ENCODE measurements at regions not wholly inside any gene's neighbourhood (a gene's known extent, or its start where the extent isn't known, plus 50 kb on each side); places are given as distances from the start of the nearest gene placed in this dataset.
"Not testable (repeated sequence)": the region's sequence is repeated elsewhere in the genome, so short reads cannot be mapped to it uniquely, and the experiment has no call there.

DNA sequence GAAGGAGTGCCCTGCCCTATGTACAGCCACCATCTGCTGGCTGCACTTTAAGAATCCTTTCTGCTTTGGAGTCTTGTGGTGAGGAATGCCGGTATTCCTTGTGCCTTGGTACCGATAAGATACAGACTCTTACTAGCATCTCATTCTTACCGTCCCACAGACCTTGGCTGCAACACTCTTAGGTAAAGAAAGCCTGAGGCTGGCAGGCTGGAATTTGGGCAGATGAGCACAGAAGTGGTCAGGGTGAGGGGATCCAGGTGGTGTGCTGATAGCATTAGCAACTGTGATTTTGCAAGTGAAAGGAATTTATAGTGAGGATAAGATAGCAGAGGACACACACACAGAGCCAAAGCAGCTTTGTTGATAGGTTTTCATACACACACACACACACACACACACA is 198.1 kb downstream of the ENC1 start:
- H3K27ac ChIP-seq = no peak overlapping the region
- TF ChIP-seq, protein P1, sequence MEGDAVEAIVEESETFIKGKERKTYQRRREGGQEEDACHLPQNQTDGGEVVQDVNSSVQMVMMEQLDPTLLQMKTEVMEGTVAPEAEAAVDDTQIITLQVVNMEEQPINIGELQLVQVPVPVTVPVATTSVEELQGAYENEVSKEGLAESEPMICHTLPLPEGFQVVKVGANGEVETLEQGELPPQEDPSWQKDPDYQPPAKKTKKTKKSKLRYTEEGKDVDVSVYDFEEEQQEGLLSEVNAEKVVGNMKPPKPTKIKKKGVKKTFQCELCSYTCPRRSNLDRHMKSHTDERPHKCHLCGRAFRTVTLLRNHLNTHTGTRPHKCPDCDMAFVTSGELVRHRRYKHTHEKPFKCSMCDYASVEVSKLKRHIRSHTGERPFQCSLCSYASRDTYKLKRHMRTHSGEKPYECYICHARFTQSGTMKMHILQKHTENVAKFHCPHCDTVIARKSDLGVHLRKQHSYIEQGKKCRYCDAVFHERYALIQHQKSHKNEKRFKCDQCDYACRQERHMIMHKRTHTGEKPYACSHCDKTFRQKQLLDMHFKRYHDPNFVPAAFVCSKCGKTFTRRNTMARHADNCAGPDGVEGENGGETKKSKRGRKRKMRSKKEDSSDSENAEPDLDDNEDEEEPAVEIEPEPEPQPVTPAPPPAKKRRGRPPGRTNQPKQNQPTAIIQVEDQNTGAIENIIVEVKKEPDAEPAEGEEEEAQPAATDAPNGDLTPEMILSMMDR (IDR thresholded peaks at IDR 0.05) = no peak
- 53 to 67% (median 56%) methylated on average over 3 of the region's 3 CpGs for WGBS, 3 donors
- no peak overlapping the region for H3K4me3 ChIP-seq
- no peaks in the 10 kb centered on the region for H3K27me3 ChIP-seq (ENCODE audit: insufficient read depth in 3 of 3, low read length in 2 of 3)
- no peaks in the 10 kb centered on the region for H3K9me3 ChIP-seq
- ATAC-seq (no peak), DNase-seq (no peak)
- intact Hi-C loops (cut with DNase I) = no loop called here
- H3K36me3 ChIP-seq (ENCODE audit: insufficient read depth in 1 of 2, low read depth in 1 of 2) = no peaks in the 10 kb centered on the region
- H3K4me1 ChIP-seq = no peaks in the 10 kb centered on the region

- no peaks in the 10 kb centered on the region for H3K4me1 ChIP-seq
- intact Hi-C loops (cut with DNase I) = no loop called here
- WGBS, 3 donors = 76 to 81% (median 81%) methylated on average over 5 of the region's 5 CpGs
- no peaks in the 10 kb centered on the region for H3K27me3 ChIP-seq (ENCODE audit: insufficient read depth in 3 of 3, low read length in 2 of 3)
- H3K9me3 ChIP-seq = no peaks in the 10 kb centered on the region
- no peak overlapping the region for H3K4me3 ChIP-seq
- no peak for DNase-seq
- TF ChIP-seq, protein P1 (IDR thresholded peaks at IDR 0.05) = no peak
- no peak overlapping the region for H3K27ac ChIP-seq
- H3K36me3 ChIP-seq (ENCODE audit: insufficient read depth in 1 of 2, low read depth in 1 of 2) = no peaks in the 10 kb centered on the region
- ATAC-seq = no peak
These were observed 198.9 kb downstream of the ENC1 start for GRCh38 chr5:74441616-74442015.

DNA sequence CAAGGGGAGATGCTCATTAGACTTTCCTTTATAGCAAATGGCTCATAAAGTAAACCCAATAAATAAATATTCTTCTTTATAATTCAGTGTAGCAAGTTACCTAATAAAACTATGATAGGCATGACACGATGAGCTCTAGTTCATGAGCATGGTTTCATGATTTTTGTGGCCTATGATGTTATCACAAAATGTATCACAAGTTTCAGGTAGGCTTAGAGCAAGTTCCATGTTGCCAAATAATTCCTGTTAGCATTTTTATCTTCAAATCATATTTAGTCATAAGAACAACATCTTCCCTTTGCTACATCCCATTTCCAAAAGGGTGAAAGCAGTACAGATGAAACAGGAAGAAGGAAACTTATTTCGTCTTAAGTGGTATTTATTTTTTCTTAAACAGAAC is 200.2 kb downstream of the ENC1 start:
- H3K9me3 ChIP-seq = no peaks in the 10 kb centered on the region
- intact Hi-C loops (cut with DNase I) = no loop called here
- no peak overlapping the region for H3K4me3 ChIP-seq
- H3K27ac ChIP-seq = no peak overlapping the region
- TF ChIP-seq, protein P1 (IDR thresholded peaks at IDR 0.05) = no peak
- DNase-seq = no peak
- 83 to 91% (median 84%) methylated on average over 2 of the region's 2 CpGs for WGBS, 3 donors
- H3K4me1 ChIP-seq = no peaks in the 10 kb centered on the region
- no peak for ATAC-seq
- H3K27me3 ChIP-seq (ENCODE audit: insufficient read depth in 3 of 3, low read length in 2 of 3) = no peaks in the 10 kb centered on the region
- H3K36me3 ChIP-seq (ENCODE audit: insufficient read depth in 1 of 2, low read depth in 1 of 2) = no peaks in the 10 kb centered on the region

DNA sequence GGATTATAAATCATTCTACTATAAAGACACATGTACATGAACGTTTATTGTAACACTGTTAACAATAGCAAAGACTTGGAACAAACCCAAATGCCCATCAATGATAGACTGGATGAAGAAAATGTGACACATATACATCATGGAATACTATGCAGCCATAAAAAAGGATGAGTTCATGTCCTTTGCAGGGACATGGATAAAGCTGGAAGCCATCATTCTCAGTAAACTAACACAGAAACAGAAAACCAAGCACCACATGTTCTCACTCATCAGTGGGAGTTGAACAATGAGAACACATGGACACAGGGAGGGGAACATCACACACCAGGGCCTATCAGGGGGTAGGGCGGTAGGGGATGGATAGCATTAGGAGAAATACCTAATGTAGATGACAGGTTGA is 202.7 kb downstream of the ENC1 start:
- 86 to 88% (median 88%) methylated on average over 2 of the region's 2 CpGs for WGBS, 3 donors
- ATAC-seq; H3K4me3 ChIP-seq; H3K27me3 ChIP-seq (ENCODE audit: insufficient read depth in 3 of 3, low read length in 2 of 3); H3K36me3 ChIP-seq (ENCODE audit: insufficient read depth in 1 of 2, low read depth in 1 of 2); H3K9me3 ChIP-seq; intact Hi-C loops (cut with DNase I); H3K27ac ChIP-seq; DNase-seq; H3K4me1 ChIP-seq: not testable (repeated sequence)

DNA sequence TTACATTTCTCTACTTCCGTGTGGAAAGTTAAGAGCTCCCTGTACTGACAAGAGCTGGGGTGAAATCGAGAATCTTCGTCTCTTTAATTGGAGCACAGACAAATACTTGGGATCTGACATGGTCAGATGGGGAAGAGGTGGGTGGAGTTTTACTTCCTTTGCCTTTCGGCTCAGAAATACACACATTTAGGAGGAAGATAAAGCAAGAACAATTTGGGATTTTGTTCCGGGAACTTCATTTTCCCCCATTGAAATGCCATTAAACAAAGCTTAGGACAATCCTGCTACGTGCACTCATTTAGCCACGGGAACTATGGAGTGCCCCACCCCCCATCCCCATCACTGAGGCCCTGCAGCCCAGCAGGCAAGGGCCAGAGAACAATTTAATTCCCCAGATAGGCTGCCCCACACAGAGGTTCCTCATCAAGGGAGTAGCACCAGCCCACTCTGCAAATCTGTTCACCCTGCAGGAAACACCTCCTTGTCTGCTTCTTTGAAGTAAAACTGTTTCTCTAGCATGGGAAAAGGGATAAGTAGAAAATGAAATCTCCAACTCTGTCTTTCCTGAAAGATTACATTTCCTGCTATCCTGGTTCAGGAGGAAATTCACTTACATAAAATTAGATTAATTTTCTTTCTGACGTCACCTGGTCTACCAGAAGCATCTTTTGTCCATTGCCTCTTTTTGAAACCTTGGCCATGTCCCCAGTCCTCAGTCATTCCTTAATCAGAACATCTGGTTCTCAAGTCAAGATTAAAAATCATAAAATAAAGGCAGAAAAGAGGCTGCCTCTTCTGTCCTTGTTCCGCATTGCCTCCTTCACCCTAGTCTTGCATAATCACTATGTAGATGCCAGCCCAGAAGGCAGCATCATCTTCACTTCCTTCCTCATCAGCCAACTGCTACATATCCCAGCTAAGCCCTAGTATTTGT is 206.4 kb downstream of the ENC1 start:
- DNase-seq (no peak), ATAC-seq (peak in 1 of 4 donors; percentile 30)
- H3K9me3 ChIP-seq = no peaks in the 10 kb centered on the region
- H3K4me3 ChIP-seq = peak overlapping the region; percentile 11
- intact Hi-C loops (cut with DNase I) = no loop called here
- H3K4me1 ChIP-seq = peaks cover 4% of the 10 kb centered on the region
- H3K27ac ChIP-seq = peak overlapping the region; percentile 23
- TF ChIP-seq, protein P1 (IDR thresholded peaks at IDR 0.05) = no peak
- no peaks in the 10 kb centered on the region for H3K36me3 ChIP-seq (ENCODE audit: insufficient read depth in 1 of 2, low read depth in 1 of 2)
- 30 to 43% (median 40%) methylated on average over 9 of the region's 9 CpGs for WGBS, 3 donors
- H3K27me3 ChIP-seq (ENCODE audit: insufficient read depth in 3 of 3, low read length in 2 of 3) = no peaks in the 10 kb centered on the region
